GM19455 (cell line): ENCODE measurements at regions not wholly inside any gene's neighbourhood (a gene's known extent, or its start where the extent isn't known, plus 50 kb on each side); places are given as distances from the start of the nearest gene placed in this dataset.

Experiments used
- ATAC-seq: cut with Tn5 transposase; IDR thresholded peaks from one replicate; pipeline ENCODE4 v1.9.1; 2021; ENCODE audit not compliant: unreplicated experiment

GRCh38 chr5:2255915-2256690 is 373.4 kb upstream of the IRX4 start:
- ATAC-seq, result no peak

GRCh38 chr5:2254880-2255750 is 372.4 kb upstream of the IRX4 start:
- ATAC-seq, result no peak

DNA sequence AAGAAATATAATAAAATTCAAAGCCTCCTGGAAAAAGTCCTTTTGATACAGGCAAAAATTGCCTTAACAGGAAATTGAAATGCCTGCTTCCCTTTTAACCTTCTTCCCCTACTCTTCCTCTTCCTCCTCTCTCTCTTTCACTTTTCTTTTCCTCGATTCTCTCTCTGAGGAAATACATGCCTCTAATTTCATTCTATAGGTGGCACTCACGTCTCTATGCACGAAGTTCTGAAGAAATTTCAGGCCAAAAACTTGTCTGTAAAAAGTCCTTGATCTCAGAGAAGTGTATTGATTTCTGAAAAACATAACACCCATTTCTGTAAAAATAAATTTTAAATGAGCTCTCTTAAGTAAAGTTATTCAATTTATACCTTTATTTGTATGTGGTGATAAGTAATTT is 371.7 kb upstream of the IRX4 start:
- ATAC-seq, result no peak

- no peak for ATAC-seq
Observed at GRCh38 chr5:2253040-2253975, 370.6 kb upstream of the IRX4 start.

GRCh38 chr5:2251751-2252150 is 369.0 kb upstream of the IRX4 start:
- no peak for ATAC-seq

DNA sequence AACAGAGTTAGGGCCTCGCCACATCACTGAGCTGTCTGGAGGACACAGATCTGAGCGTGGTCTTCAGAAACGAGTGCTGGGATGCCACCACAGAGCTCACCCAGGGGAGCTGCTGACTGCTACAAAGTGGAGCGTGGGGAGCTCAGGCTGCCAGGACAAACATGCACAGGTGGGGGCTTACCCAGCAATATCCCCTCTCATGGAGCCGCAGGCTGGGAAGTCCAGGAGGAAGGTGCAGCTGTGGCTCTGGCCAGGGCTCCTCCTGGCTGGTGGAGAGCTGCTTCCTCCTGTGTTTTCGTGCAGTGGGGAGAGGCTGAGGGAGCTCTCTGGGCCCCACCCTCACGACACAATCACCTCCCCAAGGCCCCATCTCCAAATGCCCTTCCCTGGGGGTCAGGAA is 368.6 kb upstream of the IRX4 start:
- no peak for ATAC-seq

DNA sequence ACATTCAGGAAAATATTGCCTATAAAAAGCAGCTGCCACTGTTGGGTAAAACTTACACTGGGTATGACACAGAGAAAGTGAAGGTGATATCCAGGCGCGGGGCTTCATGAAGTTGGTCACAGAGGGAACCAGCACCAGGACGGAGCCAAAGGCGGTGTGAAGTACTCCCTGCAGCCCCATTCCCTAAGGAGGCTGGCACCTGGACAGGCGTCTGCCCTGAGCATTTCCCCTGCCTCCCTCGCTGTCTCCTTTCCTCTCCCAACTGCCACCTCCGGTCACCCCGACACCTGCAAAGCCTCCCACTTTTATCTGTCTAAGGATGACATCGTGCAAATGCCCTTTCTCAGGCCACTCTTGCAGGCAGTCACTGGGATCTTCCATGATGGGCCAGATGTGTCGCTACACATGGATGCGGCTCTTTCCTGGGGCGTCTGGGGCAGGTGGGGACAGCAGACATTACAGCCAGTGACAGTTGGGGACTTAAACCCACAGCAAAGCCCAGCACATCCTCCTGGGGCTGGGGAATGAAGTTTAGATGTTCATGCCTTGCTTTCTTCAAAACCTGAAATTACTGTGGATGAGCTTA is 367.7 kb upstream of the IRX4 start:
- no peak for ATAC-seq

GRCh38 chr5:2249442-2249841 is 366.7 kb upstream of the IRX4 start:
- no peak for ATAC-seq

DNA sequence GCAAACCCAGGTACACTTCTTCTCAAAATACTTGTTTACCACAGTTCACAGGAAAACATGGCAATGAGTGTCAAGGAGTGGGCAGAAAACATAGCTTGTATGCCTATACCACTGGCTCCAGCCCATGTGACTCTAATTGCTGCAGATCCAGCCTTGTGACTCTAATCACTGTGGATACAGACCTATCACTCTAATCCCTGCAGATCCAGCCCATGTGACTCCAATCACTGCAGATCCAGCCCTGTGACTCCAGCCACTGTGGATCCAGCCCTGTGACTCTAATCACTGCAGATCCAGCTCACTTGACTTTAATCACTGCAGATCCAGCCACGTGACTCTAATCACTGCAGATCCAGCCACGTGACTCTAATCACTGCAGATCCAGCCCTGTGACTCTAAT is 366.3 kb upstream of the IRX4 start:
- ATAC-seq, result no peak

DNA sequence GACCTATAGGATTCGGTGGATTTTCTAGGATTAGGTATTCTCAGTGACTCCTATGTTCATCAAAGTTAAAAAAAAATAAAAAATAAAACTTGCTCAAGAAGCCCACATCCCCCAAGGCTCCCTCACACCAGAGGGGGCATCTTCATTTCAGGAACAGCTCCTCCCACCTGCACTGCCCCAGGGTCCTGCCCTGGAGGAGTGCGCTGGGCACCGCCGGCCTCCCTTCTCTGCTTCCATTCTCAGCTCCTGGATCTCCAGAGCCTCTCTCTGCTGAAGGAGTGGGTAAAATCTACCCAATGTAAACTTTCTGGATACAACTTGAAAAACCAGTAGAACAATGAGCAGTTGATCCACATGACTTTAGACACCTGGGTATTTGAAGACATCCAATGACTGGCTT is 359.8 kb upstream of the IRX4 start:
- ATAC-seq, result no peak

GRCh38 chr5:2241842-2242241 is 359.1 kb upstream of the IRX4 start:
- no peak for ATAC-seq

DNA sequence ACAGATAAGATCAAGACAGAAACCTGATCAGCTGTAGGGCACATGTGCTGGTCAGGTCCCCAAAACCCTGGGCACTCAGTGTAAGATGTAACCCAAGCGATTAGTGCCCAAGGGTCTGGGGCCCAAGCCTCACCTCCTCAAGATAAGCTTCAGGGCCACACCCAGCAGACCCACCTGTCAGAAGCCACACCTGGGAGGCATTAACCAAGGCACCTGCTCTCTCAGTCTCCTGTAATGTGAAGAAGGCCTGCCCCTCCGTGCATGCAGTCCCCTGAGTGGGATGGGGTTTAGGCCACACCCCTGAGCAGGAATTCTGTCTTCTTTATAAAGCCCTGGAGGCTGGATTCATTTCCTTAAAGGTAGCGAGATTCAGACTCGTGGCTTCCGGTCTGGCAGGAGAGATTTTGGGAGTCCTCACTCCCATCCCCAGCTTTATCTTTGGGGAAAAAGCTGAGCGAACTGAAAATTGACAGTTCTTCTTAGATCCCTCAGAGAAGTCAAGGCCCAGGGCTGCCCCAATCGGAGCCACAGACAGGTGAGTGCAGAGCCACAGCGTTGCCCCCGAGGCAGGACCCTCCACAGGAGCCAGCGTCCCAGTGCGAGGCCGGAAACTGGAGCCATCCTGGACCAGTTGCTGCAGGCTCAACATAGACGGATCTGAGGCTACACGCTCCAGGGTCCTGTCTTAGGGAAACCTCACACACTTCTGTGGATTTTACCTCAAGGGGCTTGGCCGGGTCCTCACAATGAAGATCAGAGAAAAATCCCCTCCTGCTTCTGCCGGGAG is 357.6 kb upstream of the IRX4 start:
- no peak for ATAC-seq

DNA sequence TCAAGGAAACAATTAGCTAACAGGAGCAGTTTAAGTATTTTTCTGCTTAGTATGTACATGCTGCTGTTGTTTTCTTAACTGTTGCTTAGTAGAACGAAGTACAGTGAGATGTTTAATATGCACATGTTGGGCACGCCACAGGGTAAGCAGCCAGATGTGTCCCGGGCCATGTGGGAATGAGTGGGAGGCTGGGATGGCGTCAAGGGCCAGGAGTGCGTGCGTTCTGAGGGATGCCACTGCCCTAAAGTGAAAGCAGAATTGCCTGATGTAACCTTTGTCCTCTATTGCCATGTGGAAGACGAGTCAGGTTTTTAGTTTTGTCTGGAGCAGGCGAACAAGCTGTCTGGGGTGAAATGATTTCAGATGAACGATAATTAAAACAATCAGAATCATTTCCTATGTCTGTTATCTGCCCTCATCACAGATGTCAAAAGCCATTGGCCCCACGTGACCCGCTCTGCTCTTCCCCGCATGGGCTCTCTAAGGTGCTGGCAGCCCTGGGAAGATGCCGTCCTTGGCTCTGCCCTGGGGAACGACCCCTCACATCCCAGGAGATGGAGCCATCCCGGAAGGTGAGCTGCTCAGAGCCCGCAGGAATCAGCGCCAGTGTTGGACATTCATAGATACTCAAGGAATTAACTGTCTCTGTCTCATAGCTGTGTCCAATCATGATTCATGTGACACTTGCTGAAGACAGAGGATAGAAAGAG is 356.6 kb upstream of the IRX4 start:
- no peak for ATAC-seq

DNA sequence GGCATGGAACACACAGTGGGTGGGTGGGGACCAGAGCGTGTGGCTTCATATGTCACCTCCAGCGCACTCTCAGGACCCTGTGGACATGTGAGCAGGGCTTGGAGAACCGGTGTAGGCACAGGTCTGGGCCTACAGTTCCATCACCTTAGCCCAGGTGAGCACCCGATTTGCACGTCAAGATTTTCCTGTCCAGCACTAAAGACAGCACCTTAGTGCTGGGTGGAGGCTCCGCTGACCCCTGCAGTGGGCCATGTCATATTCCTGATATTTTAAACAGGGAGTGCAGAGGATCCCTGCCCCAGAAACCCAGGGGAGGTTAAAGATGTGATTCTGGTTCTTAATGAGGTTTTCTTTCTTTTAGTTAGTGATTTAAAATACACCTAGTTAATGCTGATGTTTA is 356.0 kb upstream of the IRX4 start:
- no peak for ATAC-seq

- no peak for ATAC-seq
Observed at GRCh38 chr5:2227433-2227832, 344.7 kb upstream of the IRX4 start.

GRCh38 chr5:2224689-2225088 is 342.0 kb upstream of the IRX4 start:
- no peak for ATAC-seq

- no peak for ATAC-seq
Observed at GRCh38 chr5:2223303-2223702, 340.6 kb upstream of the IRX4 start.

DNA sequence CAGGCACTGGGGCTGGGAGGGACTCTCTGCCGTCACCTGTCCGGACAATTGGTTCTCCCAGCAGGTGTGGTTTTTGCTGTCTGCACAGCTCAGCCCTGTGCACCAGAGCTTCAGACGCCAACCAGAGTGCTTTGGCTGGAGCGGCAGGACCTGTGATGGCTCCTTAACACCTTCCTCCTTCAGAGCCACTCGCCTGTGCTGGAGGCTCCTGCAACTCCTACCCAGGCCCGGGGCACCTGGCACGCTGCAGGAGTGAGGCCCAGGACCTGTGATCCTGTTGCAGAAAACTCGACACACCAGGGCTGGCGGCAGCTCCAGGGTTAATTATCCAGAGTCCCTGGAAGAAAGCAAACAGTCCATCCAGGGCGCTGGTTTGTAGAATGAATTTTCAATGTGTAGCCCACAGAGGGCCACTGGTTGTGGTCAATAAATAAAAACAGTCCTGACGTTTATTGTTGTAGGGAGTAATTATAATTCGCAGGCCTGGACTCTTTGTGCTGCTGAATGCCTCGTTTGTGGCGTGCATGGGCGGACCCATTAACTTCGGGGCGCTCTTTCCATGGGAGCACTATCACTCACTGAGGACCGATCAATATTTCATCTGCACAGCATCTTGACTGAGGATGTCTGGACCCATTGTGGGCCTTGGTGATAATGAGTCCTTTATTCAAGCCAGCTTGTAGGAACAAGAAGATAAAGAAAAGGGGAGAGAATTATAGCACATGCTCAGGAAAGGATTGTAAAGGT is 339.7 kb upstream of the IRX4 start:
- no peak for ATAC-seq

- ATAC-seq, result no peak
Observed at GRCh38 chr5:2221450-2221849, 338.7 kb upstream of the IRX4 start.
